Midbrain (tissue), 1 donor: ENCODE measurements at regions not wholly inside any gene's neighbourhood (a gene's known extent, or its start where the extent isn't known, plus 50 kb on each side); places are given as distances from the start of the nearest gene placed in this dataset.

ENCODE experiments used
- DNase-seq: peaks from one replicate; lab custom pipeline; 2025; lab: John Stamatoyannopoulos, UW

- DNase-seq, result peak; percentile 8
Observed at GRCh38 chr7:41002741-41003610, 699.9 kb downstream of the INHBA start.

GRCh38 chr7:41000042-41000441 is 702.8 kb downstream of the INHBA start:
- DNase-seq, result no peak

GRCh38 chr7:40996233-40996677 is 706.6 kb downstream of the INHBA start:
- no peak for DNase-seq

- no peak for DNase-seq
Observed at GRCh38 chr7:40990841-40991240, 712.0 kb downstream of the INHBA start.

GRCh38 chr7:40987571-40987970 is 715.3 kb downstream of the INHBA start:
- DNase-seq, result no peak

- no peak for DNase-seq
Observed at GRCh38 chr7:40986351-40986873, 716.5 kb downstream of the INHBA start.

GRCh38 chr7:40983111-40983510 is 719.8 kb downstream of the INHBA start:
- DNase-seq, result no peak

GRCh38 chr7:40979296-40979695 is 723.6 kb downstream of the INHBA start:
- DNase-seq, result no peak

GRCh38 chr7:40978047-40978446 is 724.8 kb downstream of the INHBA start:
- DNase-seq, result peak; percentile 3

- no peak for DNase-seq
Observed at GRCh38 chr7:40977533-40977932, 725.4 kb downstream of the INHBA start.

- DNase-seq, result no peak
Observed at GRCh38 chr7:40972426-40972825, 730.5 kb downstream of the INHBA start.

GRCh38 chr7:40969641-40970040 is 733.2 kb downstream of the INHBA start:
- DNase-seq, result no peak

- DNase-seq, result no peak
Observed at GRCh38 chr7:40966693-40967092, 736.2 kb downstream of the INHBA start.

GRCh38 chr7:40965774-40966173 is 737.1 kb downstream of the INHBA start:
- DNase-seq, result no peak

GRCh38 chr7:40965016-40965415 is 737.9 kb downstream of the INHBA start:
- DNase-seq, result no peak

- DNase-seq, result no peak
Observed at GRCh38 chr7:40964610-40965009, 738.3 kb downstream of the INHBA start.

GRCh38 chr7:40959955-40960354 is 742.9 kb downstream of the INHBA start:
- no peak for DNase-seq

- DNase-seq, result no peak
Observed at GRCh38 chr7:40948239-40948638, 754.7 kb downstream of the INHBA start.

GRCh38 chr7:40947566-40947965 is 755.3 kb downstream of the INHBA start:
- DNase-seq, result no peak

GRCh38 chr7:40946549-40946948 is 756.3 kb downstream of the INHBA start:
- DNase-seq, result no peak

- no peak for DNase-seq
Observed at GRCh38 chr7:40945788-40946187, 757.1 kb downstream of the INHBA start.

GRCh38 chr7:40944981-40945585 is 757.8 kb downstream of the INHBA start:
- DNase-seq, result no peak

GRCh38 chr7:40937879-40938278 is 765.0 kb downstream of the INHBA start:
- no peak for DNase-seq
